Epithelial cell of esophagus (primary cell): ENCODE measurements at regions not wholly inside any gene's neighbourhood (a gene's known extent, or its start where the extent isn't known, plus 50 kb on each side); places are given as distances from the start of the nearest gene placed in this dataset.

Experiments
- DNase-seq: peaks from one replicate; pipeline ENCODE4 v3.0.0; 2010; ENCODE audit warnings: low read depth
- H3K4me3 ChIP-seq: 2 replicates; pipeline ENCODE4 v1.5.1; 2011; ENCODE audit warnings: mild to moderate bottlenecking, low read length, control low read depth
- TF ChIP-seq, protein P1 (sequence below): IDR thresholded peaks from 2 replicates; pipeline ENCODE4 v1.5.1; 2011; ENCODE audit warnings: low read depth, mild to moderate bottlenecking, low read length, control low read depth, inconsistent platforms; ENCODE audit not compliant: insufficient read depth; ENCODE audit errors: missing control alignments

DNA sequence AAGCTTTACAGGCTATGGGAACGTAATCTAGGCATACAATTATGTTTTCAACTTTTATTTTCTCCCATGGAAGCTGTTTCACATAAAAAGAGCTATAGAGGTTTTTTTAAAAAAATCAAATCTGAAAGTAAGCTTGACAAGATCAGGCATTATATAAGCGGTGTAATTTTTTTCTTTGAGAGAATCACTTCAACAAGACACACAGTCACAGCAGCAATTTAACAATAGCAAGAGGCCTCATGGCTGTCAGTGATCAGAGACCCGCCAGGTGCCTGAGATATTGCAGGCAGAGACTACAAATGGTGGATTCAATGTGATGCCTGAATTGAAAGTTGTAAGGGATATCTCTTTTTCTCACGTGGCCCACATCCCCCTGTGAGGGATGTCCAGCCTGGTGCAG, 270.5 kb upstream of the TBC1D5 start:
- H3K4me3 ChIP-seq = no peak overlapping the region
- DNase-seq = no peak
- TF ChIP-seq, protein P1, sequence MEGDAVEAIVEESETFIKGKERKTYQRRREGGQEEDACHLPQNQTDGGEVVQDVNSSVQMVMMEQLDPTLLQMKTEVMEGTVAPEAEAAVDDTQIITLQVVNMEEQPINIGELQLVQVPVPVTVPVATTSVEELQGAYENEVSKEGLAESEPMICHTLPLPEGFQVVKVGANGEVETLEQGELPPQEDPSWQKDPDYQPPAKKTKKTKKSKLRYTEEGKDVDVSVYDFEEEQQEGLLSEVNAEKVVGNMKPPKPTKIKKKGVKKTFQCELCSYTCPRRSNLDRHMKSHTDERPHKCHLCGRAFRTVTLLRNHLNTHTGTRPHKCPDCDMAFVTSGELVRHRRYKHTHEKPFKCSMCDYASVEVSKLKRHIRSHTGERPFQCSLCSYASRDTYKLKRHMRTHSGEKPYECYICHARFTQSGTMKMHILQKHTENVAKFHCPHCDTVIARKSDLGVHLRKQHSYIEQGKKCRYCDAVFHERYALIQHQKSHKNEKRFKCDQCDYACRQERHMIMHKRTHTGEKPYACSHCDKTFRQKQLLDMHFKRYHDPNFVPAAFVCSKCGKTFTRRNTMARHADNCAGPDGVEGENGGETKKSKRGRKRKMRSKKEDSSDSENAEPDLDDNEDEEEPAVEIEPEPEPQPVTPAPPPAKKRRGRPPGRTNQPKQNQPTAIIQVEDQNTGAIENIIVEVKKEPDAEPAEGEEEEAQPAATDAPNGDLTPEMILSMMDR = no peak

DNA sequence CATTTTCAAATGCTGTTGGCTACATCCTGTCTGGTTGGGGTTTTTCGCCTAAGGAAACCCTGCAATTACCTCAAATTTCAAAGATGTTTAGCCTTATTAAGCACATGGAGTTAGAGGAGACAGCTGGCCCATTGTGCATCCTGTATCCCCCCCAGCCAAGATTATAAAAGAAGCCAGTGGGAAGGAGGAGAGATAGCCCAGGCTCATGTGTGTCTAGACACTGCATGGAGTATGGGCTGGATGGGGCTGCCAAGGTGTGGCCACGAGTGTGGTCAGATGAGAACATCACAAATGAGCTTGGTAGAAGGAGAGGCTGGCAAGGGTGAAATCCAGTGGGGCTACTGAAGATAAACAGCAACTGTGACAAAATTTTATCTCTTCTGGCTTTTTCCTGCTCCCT, 270.0 kb upstream of the TBC1D5 start:
- no peak for DNase-seq
- H3K4me3 ChIP-seq = no peak overlapping the region
- TF ChIP-seq, protein P1 = no peak

DNA sequence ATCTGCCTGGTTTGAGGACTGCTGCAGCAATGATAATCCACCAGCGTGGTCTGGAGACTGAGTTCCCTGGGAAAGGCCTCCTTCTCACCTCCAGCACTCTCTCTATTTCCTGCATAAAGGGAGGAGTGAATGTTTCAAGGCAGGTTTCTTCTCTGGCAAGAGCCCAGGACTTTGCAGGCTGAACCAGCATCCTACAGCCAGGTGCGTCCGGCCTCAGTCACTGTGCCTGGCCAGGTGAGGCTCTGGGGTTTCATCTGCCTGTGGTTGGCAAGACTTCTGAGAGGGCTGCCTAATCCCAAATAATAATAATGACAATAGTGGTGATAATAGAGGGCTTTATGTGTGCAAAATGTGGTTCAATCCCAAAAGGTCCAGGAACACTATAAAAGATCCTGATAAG, 269.0 kb upstream of the TBC1D5 start:
- no peak overlapping the region for H3K4me3 ChIP-seq
- TF ChIP-seq, protein P1 = no peak
- no peak for DNase-seq

DNA sequence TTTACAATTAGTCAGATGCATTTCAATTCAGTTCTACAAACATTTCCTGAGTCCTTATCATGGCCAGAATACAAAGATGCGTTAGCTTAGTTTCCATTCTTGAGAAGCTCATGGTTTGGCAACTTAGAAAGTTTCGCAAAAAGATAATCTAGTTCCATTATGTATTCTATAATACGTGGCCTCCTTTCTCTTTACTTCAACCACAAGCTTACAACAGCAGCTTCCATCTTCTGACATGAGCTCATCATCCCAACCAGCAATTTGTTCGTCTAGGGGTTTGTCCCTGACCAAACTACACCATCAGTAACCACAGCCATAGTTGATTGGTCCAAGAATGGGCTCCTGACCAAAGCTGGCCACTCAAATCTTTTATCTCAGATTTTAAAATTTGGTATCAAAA, 267.6 kb upstream of the TBC1D5 start:
- TF ChIP-seq, protein P1 = no peak
- H3K4me3 ChIP-seq = no peak overlapping the region
- DNase-seq = no peak

DNA sequence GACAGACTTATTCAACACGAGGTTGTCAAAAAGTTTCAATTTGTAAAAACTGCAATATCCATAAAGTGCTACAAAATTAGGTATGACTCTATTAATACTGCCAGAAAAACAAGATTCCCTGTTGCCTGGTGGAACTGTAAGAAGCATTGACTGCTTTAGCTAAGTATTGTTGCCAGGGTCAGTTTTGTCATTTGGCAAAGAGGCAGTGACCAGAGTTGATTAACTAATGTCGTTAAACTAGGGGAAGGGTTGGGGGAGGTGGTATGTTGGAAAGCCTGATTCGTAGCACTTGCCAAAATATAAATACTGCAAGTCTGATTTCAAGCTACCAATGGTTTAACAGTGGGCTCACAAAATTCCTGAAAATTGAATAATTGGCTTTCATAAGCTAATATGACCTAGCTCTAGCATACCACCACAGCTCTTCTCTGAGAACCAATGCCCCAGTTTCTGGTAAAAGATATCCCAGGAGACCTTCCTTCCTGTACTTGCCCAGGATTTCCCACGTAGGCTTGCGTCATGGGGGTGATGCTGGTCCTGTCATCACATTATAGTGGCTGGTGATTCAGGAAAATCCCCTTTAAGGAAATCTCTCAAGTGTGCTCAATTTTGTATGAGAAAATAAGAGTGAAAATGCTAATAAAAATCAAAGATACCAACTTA, 266.4 kb upstream of the TBC1D5 start:
- DNase-seq = no peak
- TF ChIP-seq, protein P1 = no peak
- H3K4me3 ChIP-seq = no peak overlapping the region

DNA sequence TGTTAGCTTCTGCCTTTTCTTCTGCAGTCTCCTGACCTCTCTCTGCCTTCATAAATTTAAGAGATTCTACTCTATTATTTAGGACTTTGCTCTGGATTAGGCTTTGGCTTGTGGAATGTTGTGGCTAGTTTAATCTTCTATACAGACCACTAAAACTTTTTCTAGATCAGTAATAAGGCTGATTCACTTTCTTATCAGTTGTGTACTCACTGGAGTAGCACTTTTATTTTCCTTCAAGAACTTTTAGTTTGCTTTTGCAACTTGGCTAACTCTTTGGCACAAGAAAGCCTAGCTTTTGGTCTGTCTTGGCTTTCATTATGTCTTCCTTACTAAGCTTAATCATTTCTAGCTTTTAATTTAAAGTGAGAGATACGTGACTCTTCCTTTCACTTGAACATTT, 265.5 kb upstream of the TBC1D5 start:
- no peak for DNase-seq
- TF ChIP-seq, protein P1 = no peak
- H3K4me3 ChIP-seq = no peak overlapping the region

DNA sequence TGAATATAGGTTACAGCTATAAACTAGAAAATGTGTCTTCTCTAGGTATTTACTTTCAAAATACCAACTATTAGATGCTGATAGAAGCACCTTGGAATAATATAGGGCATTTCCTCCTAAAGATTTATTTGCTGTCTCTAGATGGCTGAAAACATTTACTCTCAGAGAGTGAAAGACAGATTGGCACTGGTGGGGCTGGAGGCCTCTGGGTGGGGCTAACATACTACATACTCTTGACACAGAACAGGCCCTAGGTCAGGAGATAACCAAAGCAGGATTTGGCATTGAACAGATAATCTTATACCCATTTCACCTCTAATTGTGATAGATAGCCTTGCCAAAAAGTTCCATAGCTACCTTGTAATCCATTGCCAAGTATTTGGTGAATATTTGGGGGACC, 253.3 kb upstream of the TBC1D5 start:
- H3K4me3 ChIP-seq = no peak overlapping the region
- TF ChIP-seq, protein P1 = no peak

More for the DNA sequence above, 253.3 kb upstream of the TBC1D5 start:
- peak; percentile 4 for DNase-seq
